ENCODE measurements at regions not wholly inside any gene's neighbourhood (a gene's known extent, or its start where the extent isn't known, plus 50 kb on each side); places are given as distances from the start of the nearest gene placed in this dataset.
A peak's percentile ranks its signal among the peaks of the same experiment; 100 is the strongest.
"Not testable (repeated sequence)": the region's sequence is repeated elsewhere in the genome, so short reads cannot be mapped to it uniquely, and the experiment has no call there.

- ChIA-PET CTCF (interaction anchor here (0.6 kb wide), 1 partner anchor 18 kb away, joined by 4 read pairs; no protein-coding TSS in a partner anchor), POLR2A (no interaction called here)
- H3K27ac ChIP-seq: no peak overlapping the region
- FAIRE-seq (no peak), DNase-seq (ENCODE audit: low read depth in 1 of 2, low spot score in 1 of 2) (no peak), ATAC-seq (no peak)
- H3K9me3 ChIP-seq: no peaks in the 10 kb centered on the region
- TF ChIP-seq CHD4 (IDR thresholded peaks at IDR 0.05; ENCODE audit: borderline replicate concordance): no peak
- TF ChIP-seq CTCF (IDR thresholded peaks at IDR 0.05): no peak
- no peak for TF ChIP-seq FOXS1 (CRISPR knock-in tag; IDR thresholded peaks at IDR 0.05)
- no peak for TF ChIP-seq HOXA7 (CRISPR knock-in tag; IDR thresholded peaks at IDR 0.05)
- TF ChIP-seq USF2 (IDR thresholded peaks at IDR 0.05): no peak
- TF ChIP-seq EHMT2 (IDR thresholded peaks at IDR 0.05; ENCODE audit: low read depth): no peak
- TF ChIP-seq MAFK (IDR thresholded peaks at IDR 0.05; ENCODE audit: partially characterized antibody): no peak
- no peak for TF ChIP-seq RAD21 (conservative IDR thresholded peaks at IDR 0.05 in 1 of 2, IDR thresholded peaks at IDR 0.05 in 1 of 2)
- TF ChIP-seq CEBPB (IDR thresholded peaks at IDR 0.05): no peak
- no peak for TF ChIP-seq E2F6 (IDR thresholded peaks at IDR 0.05; ENCODE audit: borderline replicate concordance, low read depth)
- no peak for TF ChIP-seq RNF2 (IDR thresholded peaks at IDR 0.05; ENCODE audit: borderline replicate concordance, low read depth)
- TF ChIP-seq KDM5A (IDR thresholded peaks at IDR 0.05): no peak
- H3K4me2 ChIP-seq: no peak overlapping the region
- H3K4me1 ChIP-seq: no peaks in the 10 kb centered on the region
- no peak overlapping the region for H3K4me3 ChIP-seq
Measured at GRCh38 chr1:193387406-193387805, 201.0 kb upstream of the B3GALT2 start.

- CTCF ChIA-PET; H3K4me1 ChIP-seq; POLR2A ChIA-PET; H3K4me3 ChIP-seq; DNase-seq (ENCODE audit: low read depth in 1 of 2, low spot score in 1 of 2); H3K9me3 ChIP-seq; ATAC-seq; H3K4me2 ChIP-seq; H3K27ac ChIP-seq; FAIRE-seq: not testable (repeated sequence)
- WGBS (ENCODE audit: missing lambda C conversion rate): 46% methylated on average over 2 of the region's 2 CpGs
Measured at GRCh38 chr1:193378451-193378850, 192.0 kb upstream of the B3GALT2 start.

GRCh38 chr1:193377472-193377871 lies 191.1 kb upstream of the B3GALT2 start:
- FAIRE-seq (no peak), ATAC-seq (no peak), DNase-seq (ENCODE audit: low read depth in 1 of 2, low spot score in 1 of 2) (no peak)
- peak; percentile 18 to 47; a peak in 2 of 4 replicates for TF ChIP-seq CEBPB (IDR thresholded peaks at IDR 0.05)
- no peak for TF ChIP-seq ZSCAN20 (CRISPR knock-in tag; IDR thresholded peaks at IDR 0.05)
- POLR2A ChIA-PET: no interaction called here
- CTCF ChIA-PET: no interaction called here
- 97% methylated on average over 2 of the region's 2 CpGs for WGBS (ENCODE audit: missing lambda C conversion rate)
- no peaks in the 10 kb centered on the region for H3K4me1 ChIP-seq
- H3K4me3 ChIP-seq: no peak overlapping the region
- no peak overlapping the region for H3K4me2 ChIP-seq
- H3K9me3 ChIP-seq: no peaks in the 10 kb centered on the region
- no peak overlapping the region for H3K27ac ChIP-seq

- CTCF ChIA-PET: no interaction called here
- POLR2A ChIA-PET: no interaction called here
Measured at GRCh38 chr1:193372553-193372952, 186.1 kb upstream of the B3GALT2 start.

More at GRCh38 chr1:193372553-193372952, 186.1 kb upstream of the B3GALT2 start:
- no peaks in the 10 kb centered on the region for H3K9me3 ChIP-seq
- no peaks in the 10 kb centered on the region for H3K4me1 ChIP-seq
- TF ChIP-seq PBX3 (IDR thresholded peaks at IDR 0.05) (no peak), EP300 (IDR thresholded peaks at IDR 0.05) (no peak), RARB (CRISPR knock-in tag; IDR thresholded peaks at IDR 0.05) (no peak), ZC3H11A (IDR thresholded peaks at IDR 0.05) (no peak), ZNF302 (CRISPR knock-in tag; IDR thresholded peaks at IDR 0.05) (no peak), HDAC2 (IDR thresholded peaks at IDR 0.05) (no peak), RNF2 (IDR thresholded peaks at IDR 0.05; ENCODE audit: borderline replicate concordance, low read depth) (no peak), CTCF (IDR thresholded peaks at IDR 0.05) (no peak), GATA3 (IDR thresholded peaks at IDR 0.05; ENCODE audit: borderline replicate concordance) (no peak), RAD21 (conservative IDR thresholded peaks at IDR 0.05 in 1 of 2, IDR thresholded peaks at IDR 0.05 in 1 of 2) (no peak), MAFK (IDR thresholded peaks at IDR 0.05; ENCODE audit: partially characterized antibody) (no peak)
- H3K4me3 ChIP-seq: no peak overlapping the region
- ATAC-seq: no peak
- 77% methylated on average over 2 of the region's 2 CpGs for WGBS (ENCODE audit: missing lambda C conversion rate)
- no peak for DNase-seq (ENCODE audit: low read depth in 1 of 2, low spot score in 1 of 2)
- H3K27ac ChIP-seq: no peak overlapping the region
- no peak for FAIRE-seq
- no peak overlapping the region for H3K4me2 ChIP-seq

All from A549 (cell line).